Stimulated activated naive B cell treated with anti-CD40 and anti-IgM and Interleukin-4, amounts not matched to agents 10 μg/mL and 1 μg/mL and 100 μg/mL, for 72 hours (primary cell): ENCODE measurements at regions not wholly inside any gene's neighbourhood (a gene's known extent, or its start where the extent isn't known, plus 50 kb on each side); places are given as distances from the start of the nearest gene placed in this dataset.

Experiments
- ATAC-seq, 2 donors: fragments of 150-1000 bp; cut with Tn5 transposase; replicated peaks; 2 replicates each; pipeline ENCODE4 v1.10.0; 2021; ENCODE audit warnings: moderate library complexity in 1 of 2
- DNase-seq: peaks from one replicate; pipeline ENCODE4 v3.0.0; 2021
- H3K27ac Mint-ChIP-seq: one replicate; pipeline ENCODE4 v1.8.0; 2022; ENCODE audit warnings: mild to moderate bottlenecking, mixed read lengths
- H3K27me3 Mint-ChIP-seq, 2 donors: one replicate each; pipeline ENCODE4 v1.8.0; 2022; ENCODE audit warnings: mixed read lengths in 2 of 2
- H3K36me3 Mint-ChIP-seq, 2 donors: one replicate each; pipeline ENCODE4 v1.8.0; 2022; ENCODE audit warnings: mixed read lengths in 2 of 2, mild to moderate bottlenecking in 1 of 2
- H3K4me1 Mint-ChIP-seq, 2 donors: one replicate each; pipeline ENCODE4 v1.8.0; 2022; ENCODE audit warnings: mixed read lengths in 2 of 2, mild to moderate bottlenecking in 1 of 2
- H3K4me3 Mint-ChIP-seq, 2 donors: one replicate each; pipeline ENCODE4 v1.8.0; 2022; ENCODE audit warnings: mild to moderate bottlenecking in 2 of 2, mixed read lengths in 2 of 2, moderate library complexity in 1 of 2
- H3K9me3 Mint-ChIP-seq, 2 donors: one replicate each; pipeline ENCODE4 v1.8.0; 2022; ENCODE audit warnings: mixed read lengths in 2 of 2, mild to moderate bottlenecking in 1 of 2

- H3K4me3 Mint-ChIP-seq, result no peak overlapping the region
- ATAC-seq (peak in 1 of 2 donors; percentile 40), DNase-seq (no peak)
- H3K27me3 Mint-ChIP-seq, result no peaks in the 10 kb centered on the region
- H3K4me1 Mint-ChIP-seq, result peaks cover 3 to 22% of the 10 kb centered on the region in 2 donors
- H3K36me3 Mint-ChIP-seq, result peaks cover 38 to 59% of the 10 kb centered on the region in 2 donors
- H3K27ac Mint-ChIP-seq, result peak overlapping the region; percentile 67
- no peaks in the 10 kb centered on the region for H3K9me3 Mint-ChIP-seq
Measured at GRCh38 chr14:95452176-95452892, 64.1 kb downstream of the SYNE3 start.

DNA sequence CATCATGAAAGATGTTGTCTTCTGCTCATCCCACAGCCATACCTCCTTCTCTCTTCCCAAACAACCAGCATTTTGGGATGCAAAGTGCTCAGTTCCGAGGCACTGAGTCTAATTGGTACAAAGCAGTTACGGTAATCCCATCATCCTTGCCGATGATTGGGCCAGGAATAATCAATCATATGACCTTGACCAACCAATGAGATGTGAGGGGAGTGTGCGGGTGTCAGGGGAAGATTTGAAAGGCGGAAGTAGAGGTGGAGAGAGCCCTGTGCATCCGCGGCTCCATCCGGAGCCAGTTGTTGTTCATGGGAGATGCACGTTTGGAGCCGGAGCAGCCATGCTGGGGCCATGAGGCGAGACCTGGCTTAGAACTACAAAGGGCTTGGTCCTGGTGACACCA lies 67.3 kb downstream of the SYNE3 start:
- Mint-ChIP-seq H3K4me3 (no peak overlapping the region), H3K36me3 (peaks cover 35 to 59% of the 10 kb centered on the region in 2 donors), H3K4me1 (peaks cover 2 to 10% of the 10 kb centered on the region in 2 donors), H3K27me3 (no peaks in the 10 kb centered on the region), H3K27ac (no peak overlapping the region), H3K9me3 (no peaks in the 10 kb centered on the region)
- DNase-seq (no peak), ATAC-seq (no peak)

- no peak for ATAC-seq
- no peak for DNase-seq
- Mint-ChIP-seq H3K27ac (peak overlapping the region; percentile 69), H3K4me1 (peaks cover 11 to 22% of the 10 kb centered on the region in 2 donors), H3K27me3 (no peaks in the 10 kb centered on the region), H3K4me3 (no peak overlapping the region), H3K9me3 (no peaks in the 10 kb centered on the region), H3K36me3 (peaks cover 39 to 56% of the 10 kb centered on the region in 2 donors)
Measured at GRCh38 chr14:95446470-95446869, 70.0 kb downstream of the SYNE3 start.

GRCh38 chr14:95445676-95446075 lies 70.8 kb downstream of the SYNE3 start:
- ATAC-seq, result no peak
- Mint-ChIP-seq H3K9me3 (no peaks in the 10 kb centered on the region), H3K4me3 (no peak overlapping the region), H3K4me1 (peaks cover 11 to 22% of the 10 kb centered on the region in 2 donors), H3K27me3 (no peaks in the 10 kb centered on the region), H3K27ac (no peak overlapping the region), H3K36me3 (peaks cover 32 to 51% of the 10 kb centered on the region in 2 donors)
- no peak for DNase-seq

- Mint-ChIP-seq H3K27me3 (no peaks in the 10 kb centered on the region), H3K27ac (peak overlapping the region; percentile 56)
Measured at GRCh38 chr14:95445161-95445560, 71.3 kb downstream of the SYNE3 start.

GRCh38 chr14:95444132-95445129 lies 72.0 kb downstream of the SYNE3 start:
- Mint-ChIP-seq H3K4me1 (peaks cover 11 to 22% of the 10 kb centered on the region in 2 donors), H3K27ac (peak overlapping the region; percentile 56), H3K27me3 (no peaks in the 10 kb centered on the region), H3K4me3 (no peak overlapping the region), H3K36me3 (peaks cover 33 to 54% of the 10 kb centered on the region in 2 donors), H3K9me3 (no peaks in the 10 kb centered on the region)
- no peak for ATAC-seq
- DNase-seq, result no peak

More at GRCh38 chr14:95445161-95445560, 71.3 kb downstream of the SYNE3 start:
- Mint-ChIP-seq H3K4me1 (peaks cover 11 to 22% of the 10 kb centered on the region in 2 donors), H3K9me3 (no peaks in the 10 kb centered on the region), H3K36me3 (peaks cover 31 to 51% of the 10 kb centered on the region in 2 donors), H3K4me3 (no peak overlapping the region)
- ATAC-seq (no peak), DNase-seq (no peak)

- H3K4me3 Mint-ChIP-seq, result peak overlapping the region in 1 of 2 donors; percentile 10
- H3K27me3 Mint-ChIP-seq, result no peaks in the 10 kb centered on the region
- DNase-seq (peak; percentile 66), ATAC-seq (peak; percentile 98)
- H3K9me3 Mint-ChIP-seq, result no peaks in the 10 kb centered on the region
- H3K4me1 Mint-ChIP-seq, result peaks cover 15 to 30% of the 10 kb centered on the region in 2 donors
- peaks cover 30 to 63% of the 10 kb centered on the region in 2 donors for H3K36me3 Mint-ChIP-seq
- peak overlapping the region; percentile 7 for H3K27ac Mint-ChIP-seq
Measured at GRCh38 chr14:95442633-95443021, 73.8 kb downstream of the SYNE3 start.

- no peaks in the 10 kb centered on the region for H3K27me3 Mint-ChIP-seq
- peaks cover 19 to 35% of the 10 kb centered on the region in 2 donors for H3K4me1 Mint-ChIP-seq
- H3K36me3 Mint-ChIP-seq, result peaks cover 35 to 64% of the 10 kb centered on the region in 2 donors
- H3K27ac Mint-ChIP-seq, result no peak overlapping the region
- H3K4me3 Mint-ChIP-seq, result no peak overlapping the region
- peak; percentile 28 to 33 for ATAC-seq
- no peaks in the 10 kb centered on the region for H3K9me3 Mint-ChIP-seq
- no peak for DNase-seq
Measured at GRCh38 chr14:95442016-95442632, 74.3 kb downstream of the SYNE3 start.

- Mint-ChIP-seq H3K27me3 (no peaks in the 10 kb centered on the region), H3K4me3 (no peak overlapping the region)
Measured at GRCh38 chr14:95440951-95441350, 75.5 kb downstream of the SYNE3 start.

GRCh38 chr14:95440496-95440895 lies 76.0 kb downstream of the SYNE3 start:
- Mint-ChIP-seq H3K36me3 (peaks cover 47 to 71% of the 10 kb centered on the region in 2 donors), H3K4me1 (peaks cover 22 to 41% of the 10 kb centered on the region in 2 donors), H3K27me3 (no peaks in the 10 kb centered on the region), H3K4me3 (no peak overlapping the region), H3K9me3 (no peaks in the 10 kb centered on the region), H3K27ac (no peak overlapping the region)
- no peak for ATAC-seq
- no peak for DNase-seq

More at GRCh38 chr14:95440951-95441350, 75.5 kb downstream of the SYNE3 start:
- DNase-seq, result no peak
- peaks cover 43 to 67% of the 10 kb centered on the region in 2 donors for H3K36me3 Mint-ChIP-seq
- H3K4me1 Mint-ChIP-seq, result peaks cover 22 to 41% of the 10 kb centered on the region in 2 donors
- H3K27ac Mint-ChIP-seq, result no peak overlapping the region
- no peak for ATAC-seq
- H3K9me3 Mint-ChIP-seq, result no peaks in the 10 kb centered on the region

DNA sequence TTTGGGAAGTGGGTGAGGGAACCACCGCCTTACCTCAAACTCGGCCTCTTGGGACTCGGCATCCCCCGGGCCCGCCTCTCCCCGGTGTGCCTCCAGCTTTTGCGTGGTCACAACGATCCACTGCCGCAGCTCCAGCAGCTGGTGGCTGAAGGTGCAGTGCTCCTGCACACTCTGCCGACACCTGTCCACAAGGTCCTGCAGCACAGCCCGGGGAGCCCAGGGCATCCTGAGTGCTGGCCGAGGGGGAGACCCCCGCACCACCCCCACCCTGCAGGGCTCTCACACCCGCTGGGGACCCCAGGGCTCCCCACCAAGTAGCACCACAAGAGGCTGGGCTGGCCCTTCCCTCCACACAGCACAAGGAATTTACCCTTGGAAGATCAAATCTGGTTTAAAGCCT lies 76.6 kb downstream of the SYNE3 start:
- Mint-ChIP-seq H3K4me1 (peaks cover 22 to 41% of the 10 kb centered on the region in 2 donors), H3K27me3 (no peaks in the 10 kb centered on the region), H3K4me3 (no peak overlapping the region), H3K36me3 (peaks cover 47 to 69% of the 10 kb centered on the region in 2 donors), H3K9me3 (peaks cover 3 to 5% of the 10 kb centered on the region in 2 donors), H3K27ac (no peak overlapping the region)
- ATAC-seq, result no peak
- DNase-seq, result no peak

- Mint-ChIP-seq H3K27me3 (no peaks in the 10 kb centered on the region), H3K4me3 (peak overlapping the region in 1 of 2 donors; percentile 37), H3K9me3 (peaks cover 3 to 5% of the 10 kb centered on the region in 2 donors), H3K27ac (peak overlapping the region; percentile 1), H3K36me3 (peaks cover 50 to 71% of the 10 kb centered on the region in 2 donors), H3K4me1 (peaks cover 18 to 35% of the 10 kb centered on the region in 2 donors)
- DNase-seq (no peak), ATAC-seq (peak in 1 of 2 donors; percentile 31)
Measured at GRCh38 chr14:95437715-95438114, 78.7 kb downstream of the SYNE3 start.

GRCh38 chr14:95436354-95436753 lies 80.1 kb downstream of the SYNE3 start:
- DNase-seq (no peak), ATAC-seq (no peak)

DNA sequence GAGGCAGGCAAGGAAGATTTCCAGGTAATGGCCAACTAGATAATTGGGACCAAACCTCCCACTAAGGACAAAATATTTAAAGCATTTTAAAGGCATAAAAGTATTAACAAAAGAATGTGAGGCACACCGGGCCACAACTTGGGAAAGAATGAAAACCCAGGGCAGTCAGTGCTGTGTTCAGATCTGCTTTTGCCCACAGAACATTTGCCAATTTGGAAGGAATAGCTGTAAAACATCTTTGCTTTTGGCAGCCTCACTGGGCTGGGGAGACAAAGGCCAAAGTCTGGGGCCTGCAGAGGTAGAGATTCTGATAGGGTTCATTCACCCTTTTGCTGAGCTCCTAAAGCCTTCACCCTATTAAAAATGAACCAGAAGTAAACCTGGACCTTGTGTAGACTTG lies 82.3 kb downstream of the SYNE3 start:
- DNase-seq (no peak), ATAC-seq (no peak)
- Mint-ChIP-seq H3K4me3 (no peak overlapping the region), H3K9me3 (peaks cover 3 to 5% of the 10 kb centered on the region in 2 donors), H3K36me3 (peaks cover 69 to 75% of the 10 kb centered on the region in 2 donors), H3K27me3 (no peaks in the 10 kb centered on the region), H3K4me1 (peaks cover 11 to 23% of the 10 kb centered on the region in 2 donors), H3K27ac (no peak overlapping the region)

More at GRCh38 chr14:95436354-95436753, 80.1 kb downstream of the SYNE3 start:
- Mint-ChIP-seq H3K36me3 (peaks cover 52 to 73% of the 10 kb centered on the region in 2 donors), H3K4me3 (no peak overlapping the region), H3K9me3 (peaks cover 3 to 5% of the 10 kb centered on the region in 2 donors), H3K4me1 (peaks cover 11 to 23% of the 10 kb centered on the region in 2 donors), H3K27me3 (no peaks in the 10 kb centered on the region), H3K27ac (no peak overlapping the region)
